Fibroblast of lung (primary cell): ENCODE measurements at regions not wholly inside any gene's neighbourhood (a gene's known extent, or its start where the extent isn't known, plus 50 kb on each side); places are given as distances from the start of the nearest gene placed in this dataset.

Experiments used
- CTCF ChIP-seq, 2 donors: IDR thresholded peaks in 1 of 2; conservative IDR thresholded peaks in 1 of 2; 1 replicate in 1 of 2; 2 replicates in 1 of 2; pipeline ENCODE4 v1.5.1; 2011 to 2012; ENCODE audit warnings: low read length in 2 of 2, control low read depth in 1 of 2, inconsistent platforms in 1 of 2, low read depth in 1 of 2, mild to moderate bottlenecking in 1 of 2
- EZH2 ChIP-seq: IDR thresholded peaks from 2 replicates; pipeline ENCODE4 v1.5.1; 2012; ENCODE audit warnings: low read length, control low read depth, mild to moderate bottlenecking; ENCODE audit errors: missing control alignments

GRCh38 chr22:49629586-49630447 is 197.9 kb downstream of the BRD1 start:
- TF ChIP-seq EZH2: no peak
- no peak for TF ChIP-seq CTCF (conservative IDR thresholded peaks at IDR 0.05 in 1 of 2, IDR thresholded peaks at IDR 0.05 in 1 of 2; ENCODE audit: low read depth in 1 of 2, low read length in 2 of 2)
